ENCODE measurements at regions not wholly inside any gene's neighbourhood (a gene's known extent, or its start where the extent isn't known, plus 50 kb on each side); places are given as distances from the start of the nearest gene placed in this dataset.

GRCh38 chr6:145227593-145227992, 507.7 kb downstream of the EPM2A start:
- no peak for TF ChIP-seq EP300 (IDR thresholded peaks at IDR 0.05)
- no peak for TF ChIP-seq CTCF (IDR thresholded peaks at IDR 0.05)
- no peak for TF ChIP-seq POLR2A (IDR thresholded peaks at IDR 0.05)
